B cell (primary cell): ENCODE measurements at regions not wholly inside any gene's neighbourhood (a gene's known extent, or its start where the extent isn't known, plus 50 kb on each side); places are given as distances from the start of the nearest gene placed in this dataset.

Experiments used
- EZH2 ChIP-seq: IDR thresholded peaks from 2 replicates; pipeline ENCODE4 v1.6.1; 2012; ENCODE audit warnings: borderline replicate concordance, low read depth, mild to moderate bottlenecking, moderate library complexity, low read length; ENCODE audit not compliant: insufficient read depth, poor library complexity, severe bottlenecking
- TF ChIP-seq, protein P1 (sequence below): fragments of 200-600 bp; IDR thresholded peaks from one replicate; pipeline ENCODE4 v1.8.0; 2022; ENCODE audit warnings: antibody characterized with exemption, mild to moderate bottlenecking

DNA sequence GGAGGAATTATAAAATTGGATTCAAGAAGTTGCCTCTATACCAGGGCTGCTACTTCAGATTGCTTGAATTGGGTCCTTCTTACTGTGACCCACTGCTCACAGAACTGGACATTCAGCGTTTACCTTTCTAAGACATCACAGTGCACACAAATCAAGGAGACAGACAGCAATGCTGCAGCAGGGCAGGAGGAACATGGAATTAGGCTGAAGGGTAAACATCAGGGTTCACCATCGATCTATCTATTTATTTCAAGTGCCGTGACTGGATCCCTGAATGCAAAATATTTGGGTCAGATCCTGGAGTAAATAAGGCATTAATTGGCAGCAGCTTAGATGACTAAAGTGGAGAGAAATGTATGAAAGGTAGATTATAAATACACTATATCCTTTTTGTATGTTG, 76.9 kb upstream of the HMGA2 start:
- TF ChIP-seq, protein P1, sequence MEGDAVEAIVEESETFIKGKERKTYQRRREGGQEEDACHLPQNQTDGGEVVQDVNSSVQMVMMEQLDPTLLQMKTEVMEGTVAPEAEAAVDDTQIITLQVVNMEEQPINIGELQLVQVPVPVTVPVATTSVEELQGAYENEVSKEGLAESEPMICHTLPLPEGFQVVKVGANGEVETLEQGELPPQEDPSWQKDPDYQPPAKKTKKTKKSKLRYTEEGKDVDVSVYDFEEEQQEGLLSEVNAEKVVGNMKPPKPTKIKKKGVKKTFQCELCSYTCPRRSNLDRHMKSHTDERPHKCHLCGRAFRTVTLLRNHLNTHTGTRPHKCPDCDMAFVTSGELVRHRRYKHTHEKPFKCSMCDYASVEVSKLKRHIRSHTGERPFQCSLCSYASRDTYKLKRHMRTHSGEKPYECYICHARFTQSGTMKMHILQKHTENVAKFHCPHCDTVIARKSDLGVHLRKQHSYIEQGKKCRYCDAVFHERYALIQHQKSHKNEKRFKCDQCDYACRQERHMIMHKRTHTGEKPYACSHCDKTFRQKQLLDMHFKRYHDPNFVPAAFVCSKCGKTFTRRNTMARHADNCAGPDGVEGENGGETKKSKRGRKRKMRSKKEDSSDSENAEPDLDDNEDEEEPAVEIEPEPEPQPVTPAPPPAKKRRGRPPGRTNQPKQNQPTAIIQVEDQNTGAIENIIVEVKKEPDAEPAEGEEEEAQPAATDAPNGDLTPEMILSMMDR, result no peak
- no peak for TF ChIP-seq EZH2
